PC-9 (cell line): ENCODE measurements at regions not wholly inside any gene's neighbourhood (a gene's known extent, or its start where the extent isn't known, plus 50 kb on each side); places are given as distances from the start of the nearest gene placed in this dataset.

Experiments
- BruUV-seq: library from RNA; stranded (reverse); fragments of 400-500 nt; replicated peaks from 2 replicates; lab custom pipeline; 2021; lab: Mats Ljungman, UMichigan
- CTCF ChIA-PET: fragments of 300-600 bp; sonication (Branson Sonifier 250); formaldehyde crosslinking; loops from one replicate; lab custom pipeline; 2022; ENCODE audit warnings: antibody characterized with exemption; lab: Charles Lee
- POLR2A ChIA-PET: fragments of 300-600 bp; sonication (Branson Sonifier 250); formaldehyde crosslinking; loops from one replicate; lab custom pipeline; 2022; ENCODE audit warnings: antibody characterized with exemption; ENCODE audit not compliant: unreplicated experiment; lab: Charles Lee
- DNase-seq, 2 experiments: peaks; one replicate each; pipeline versions ENCODE4 v3.0.0 to v3.0.0-alpha.2; 2015 to 2022; ENCODE audit warnings: mixed read lengths in 1 of 2
- H2AFZ ChIP-seq: fragments of 200-600 bp; sonication (generic); 2 replicates; pipeline ENCODE4 v1.8.1; 2017; ENCODE audit warnings: antibody characterized with exemption
- H3F3A ChIP-seq: fragments of 200-600 bp; sonication (generic); 2 replicates; pipeline ENCODE4 v1.8.1; 2017; ENCODE audit warnings: antibody characterized with exemption, mild to moderate bottlenecking, low read depth; ENCODE audit not compliant: insufficient read depth
- H3K27ac ChIP-seq: fragments of 200-600 bp; sonication (generic); 2 replicates; pipeline ENCODE4 v1.6.1; 2016; ENCODE audit warnings: mixed run types
- H3K27me3 ChIP-seq: fragments of 200-600 bp; sonication (generic); 2 replicates; pipeline ENCODE4 v1.6.1; 2016; ENCODE audit warnings: low read depth, mixed run types; ENCODE audit not compliant: insufficient read depth
- H3K36me3 ChIP-seq: fragments of 200-600 bp; sonication (generic); 2 replicates; pipeline ENCODE4 v1.6.1; 2016; ENCODE audit warnings: low read depth, mixed run types
- H3K4me1 ChIP-seq: fragments of 200-600 bp; sonication (generic); replicated peaks from 2 replicates; pipeline ENCODE4 v1.6.1; 2016; ENCODE audit warnings: mixed run types; ENCODE audit not compliant: insufficient read depth
- H3K4me2 ChIP-seq: fragments of 200-600 bp; sonication (generic); 2 replicates; pipeline ENCODE4 v1.6.1; 2017; ENCODE audit warnings: mixed run types
- H3K4me3 ChIP-seq: fragments of 200-600 bp; sonication (generic); 2 replicates; pipeline ENCODE4 v1.6.1; 2016; ENCODE audit warnings: mixed run types
- H3K79me2 ChIP-seq: fragments of 200-600 bp; sonication (generic); 2 replicates; pipeline ENCODE4 v1.6.1; 2017; ENCODE audit warnings: low read depth, mixed run types
- H3K9me2 ChIP-seq: fragments of 200-600 bp; sonication (generic); 2 replicates; pipeline ENCODE4 v1.8.1; 2017; ENCODE audit warnings: mild to moderate bottlenecking; ENCODE audit not compliant: insufficient read depth
- H3K9me3 ChIP-seq: fragments of 200-600 bp; sonication (generic); 2 replicates; pipeline ENCODE4 v1.8.1; 2016; ENCODE audit warnings: low read depth; ENCODE audit not compliant: insufficient read depth
- H4K20me1 ChIP-seq: fragments of 200-600 bp; sonication (generic); 2 replicates; pipeline ENCODE4 v1.8.1; 2017; ENCODE audit not compliant: insufficient read depth
- CTCF ChIP-seq: fragments of 200-600 bp; sonication (generic); conservative IDR thresholded peaks from 2 replicates; pipeline ENCODE4 v1.6.1; 2017; ENCODE audit warnings: mixed run types, antibody characterized with exemption, mild to moderate bottlenecking, moderate library complexity
- EZH2 ChIP-seq: fragments of 200-600 bp; sonication (generic); IDR thresholded peaks from 2 replicates; pipeline ENCODE4 v1.8.0; 2017; ENCODE audit warnings: antibody characterized with exemption, low read depth
- intact Hi-C: fragments of 100-400 bp; cut with micrococcal nuclease; formaldehyde crosslinking; loops from one replicate; pipeline ENCODE4 v1.10.0; 2022; ENCODE audit not compliant: unreplicated experiment

- H4K20me1 ChIP-seq: no peaks in the 10 kb centered on the region
- H3F3A ChIP-seq: no peaks in the 10 kb centered on the region
- H3K4me2 ChIP-seq: no peak overlapping the region
- DNase-seq: no peak
- H3K9me3 ChIP-seq: no peaks in the 10 kb centered on the region
- ChIA-PET CTCF (no interaction called here), POLR2A (no interaction called here)
- no peak overlapping the region for H3K4me3 ChIP-seq
- H3K36me3 ChIP-seq: no peaks in the 10 kb centered on the region
- peaks cover 8% of the 10 kb centered on the region; the same call in 1 of the 2 replicates for H3K27me3 ChIP-seq
- BruUV-seq: no TSS peak
- no peak overlapping the region for H2AFZ ChIP-seq
- no peak overlapping the region for H3K27ac ChIP-seq
- H3K4me1 ChIP-seq: no peaks in the 10 kb centered on the region
- TF ChIP-seq CTCF: no peak
- no peak for TF ChIP-seq EZH2
- no peaks in the 10 kb centered on the region for H3K9me2 ChIP-seq
- no peaks in the 10 kb centered on the region for H3K79me2 ChIP-seq
- intact Hi-C loops: no loop called here
Observed at GRCh38 chr5:152501294-152501693, 96.2 kb upstream of the NMUR2 start.

- H3K4me3 ChIP-seq: no peak overlapping the region
- H2AFZ ChIP-seq: no peak overlapping the region
- no peaks in the 10 kb centered on the region for H3K36me3 ChIP-seq
- no peaks in the 10 kb centered on the region for H3F3A ChIP-seq
- BruUV-seq: no TSS peak
- no peak for DNase-seq
- H3K9me2 ChIP-seq: no peaks in the 10 kb centered on the region
- TF ChIP-seq CTCF (no peak), EZH2 (no peak)
- no peak overlapping the region for H3K27ac ChIP-seq
- H3K4me1 ChIP-seq: no peaks in the 10 kb centered on the region
- ChIA-PET POLR2A (no interaction called here), CTCF (no interaction called here)
- no peaks in the 10 kb centered on the region for H3K79me2 ChIP-seq
- H4K20me1 ChIP-seq: no peaks in the 10 kb centered on the region
- intact Hi-C loops: no loop called here
- no peaks in the 10 kb centered on the region for H3K9me3 ChIP-seq
- peaks cover 8% of the 10 kb centered on the region; the same call in 1 of the 2 replicates for H3K27me3 ChIP-seq
- H3K4me2 ChIP-seq: no peak overlapping the region
Observed at GRCh38 chr5:152503206-152503605, 98.1 kb upstream of the NMUR2 start.

GRCh38 chr5:152505442-152506042, 100.5 kb upstream of the NMUR2 start:
- Histone ChIP-seq H3K4me1 (no peaks in the 10 kb centered on the region), H3K4me2 (no peak overlapping the region), H4K20me1 (no peaks in the 10 kb centered on the region), H2AFZ (no peak overlapping the region), H3K4me3 (no peak overlapping the region), H3K9me2 (no peaks in the 10 kb centered on the region), H3K27me3 (no peaks in the 10 kb centered on the region), H3F3A (no peaks in the 10 kb centered on the region), H3K9me3 (no peaks in the 10 kb centered on the region), H3K36me3 (no peaks in the 10 kb centered on the region), H3K79me2 (no peaks in the 10 kb centered on the region), H3K27ac (no peak overlapping the region)
- POLR2A ChIA-PET: no interaction called here
- TF ChIP-seq CTCF: peak; percentile 73
- TF ChIP-seq EZH2: no peak
- CTCF ChIA-PET: no interaction called here
- DNase-seq: peak; percentile 41
- intact Hi-C loops: loop anchor here (2.0 to 5.0 kb wide), 2 partner anchors 681 to 848 kb away; no protein-coding TSS in a partner anchor
- no TSS peak for BruUV-seq
